SU-DHL-6 (cell line): ENCODE measurements at regions not wholly inside any gene's neighbourhood (a gene's known extent, or its start where the extent isn't known, plus 50 kb on each side); places are given as distances from the start of the nearest gene placed in this dataset.

ENCODE experiments used
- EZH2phosphoT487 ChIP-seq: fragments of 200-600 bp; sonication (generic), shearing (Covaris generic); conservative IDR thresholded peaks from 2 replicates; pipeline ENCODE4 v1.6.1; 2018; ENCODE audit warnings: mild to moderate bottlenecking, antibody characterized with exemption, low read length, moderate library complexity, mixed read lengths
- TF ChIP-seq, protein P1 (sequence below): fragments of 200-600 bp; sonication (generic); IDR thresholded peaks from one replicate; pipeline ENCODE4 v1.5.1; 2017; ENCODE audit warnings: antibody characterized with exemption, mild to moderate bottlenecking, low read length, moderate library complexity; ENCODE audit not compliant: insufficient read depth, poor library complexity, severe bottlenecking

DNA sequence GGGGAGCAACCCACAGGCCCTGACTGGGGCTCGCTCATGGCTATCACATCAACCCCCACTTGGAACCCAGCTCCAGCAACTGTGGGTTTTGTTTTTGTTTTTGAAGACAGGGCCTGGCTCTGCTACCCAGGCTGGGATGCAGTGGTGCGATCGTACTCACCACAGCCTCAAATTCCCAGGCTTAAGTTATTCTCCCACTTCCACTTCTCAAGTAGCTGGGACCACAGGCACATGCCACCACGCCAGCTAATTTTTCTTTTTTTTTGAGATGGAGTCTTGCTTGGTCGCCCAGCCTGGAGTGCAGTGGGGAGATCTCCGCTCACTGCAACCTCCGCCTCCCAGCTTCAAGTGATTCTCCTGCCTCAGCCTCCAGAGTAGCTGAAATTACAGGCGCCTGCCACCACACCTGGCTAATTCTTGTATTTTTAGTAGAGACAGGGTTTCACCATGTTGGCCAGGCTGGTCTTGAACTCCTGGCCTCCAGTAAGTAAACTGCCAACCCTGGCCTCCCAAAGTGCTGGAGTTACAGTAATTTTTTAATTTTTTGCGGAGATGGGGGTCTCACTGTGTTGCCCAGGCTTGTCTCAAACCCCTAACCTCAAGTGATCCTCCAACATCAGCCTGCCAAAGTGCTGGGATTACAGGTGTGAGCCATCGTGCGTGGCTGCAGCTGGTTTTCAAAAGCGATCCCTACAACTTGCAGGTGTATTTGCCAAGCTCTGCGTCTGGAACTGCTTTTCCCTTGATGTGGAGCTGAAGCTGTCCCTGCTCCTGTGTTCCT lies 228.7 kb downstream of the SKIDA1 start:
- TF ChIP-seq, protein P1, sequence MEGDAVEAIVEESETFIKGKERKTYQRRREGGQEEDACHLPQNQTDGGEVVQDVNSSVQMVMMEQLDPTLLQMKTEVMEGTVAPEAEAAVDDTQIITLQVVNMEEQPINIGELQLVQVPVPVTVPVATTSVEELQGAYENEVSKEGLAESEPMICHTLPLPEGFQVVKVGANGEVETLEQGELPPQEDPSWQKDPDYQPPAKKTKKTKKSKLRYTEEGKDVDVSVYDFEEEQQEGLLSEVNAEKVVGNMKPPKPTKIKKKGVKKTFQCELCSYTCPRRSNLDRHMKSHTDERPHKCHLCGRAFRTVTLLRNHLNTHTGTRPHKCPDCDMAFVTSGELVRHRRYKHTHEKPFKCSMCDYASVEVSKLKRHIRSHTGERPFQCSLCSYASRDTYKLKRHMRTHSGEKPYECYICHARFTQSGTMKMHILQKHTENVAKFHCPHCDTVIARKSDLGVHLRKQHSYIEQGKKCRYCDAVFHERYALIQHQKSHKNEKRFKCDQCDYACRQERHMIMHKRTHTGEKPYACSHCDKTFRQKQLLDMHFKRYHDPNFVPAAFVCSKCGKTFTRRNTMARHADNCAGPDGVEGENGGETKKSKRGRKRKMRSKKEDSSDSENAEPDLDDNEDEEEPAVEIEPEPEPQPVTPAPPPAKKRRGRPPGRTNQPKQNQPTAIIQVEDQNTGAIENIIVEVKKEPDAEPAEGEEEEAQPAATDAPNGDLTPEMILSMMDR = no peak
- no peak for TF ChIP-seq EZH2phosphoT487
